ENCODE measurements at regions not wholly inside any gene's neighbourhood (a gene's known extent, or its start where the extent isn't known, plus 50 kb on each side); places are given as distances from the start of the nearest gene placed in this dataset.

GRCh38 chr5:5671823-5672222 is 249.3 kb downstream of the ICE1 start:
- DNase-seq: no peak

GRCh38 chr5:5667136-5667554 is 244.7 kb downstream of the ICE1 start:
- DNase-seq: no peak

GRCh38 chr5:5666369-5666768 is 243.9 kb downstream of the ICE1 start:
- no peak for DNase-seq

- no peak for DNase-seq
These were observed 243.5 kb downstream of the ICE1 start for GRCh38 chr5:5666076-5666365.

- no peak for DNase-seq
These were observed 243.0 kb downstream of the ICE1 start for GRCh38 chr5:5665225-5666075.

GRCh38 chr5:5658889-5659465 is 236.5 kb downstream of the ICE1 start:
- DNase-seq: no peak

- peak; percentile 49 for DNase-seq
These were observed 235.7 kb downstream of the ICE1 start for GRCh38 chr5:5658226-5658625.

GRCh38 chr5:5652181-5652580 is 229.7 kb downstream of the ICE1 start:
- DNase-seq: no peak

GRCh38 chr5:5650949-5651348 is 228.5 kb downstream of the ICE1 start:
- no peak for DNase-seq

- DNase-seq: no peak
These were observed 227.8 kb downstream of the ICE1 start for GRCh38 chr5:5650242-5650641.

GRCh38 chr5:5649641-5650040 is 227.2 kb downstream of the ICE1 start:
- DNase-seq: no peak

GRCh38 chr5:5648694-5649093 is 226.2 kb downstream of the ICE1 start:
- DNase-seq: no peak

GRCh38 chr5:5645891-5646290 is 223.4 kb downstream of the ICE1 start:
- DNase-seq: no peak

- no peak for DNase-seq
These were observed 222.7 kb downstream of the ICE1 start for GRCh38 chr5:5645198-5645597.

GRCh38 chr5:5644249-5644648 is 221.8 kb downstream of the ICE1 start:
- no peak for DNase-seq

- DNase-seq: no peak
These were observed 221.0 kb downstream of the ICE1 start for GRCh38 chr5:5643481-5643880.

GRCh38 chr5:5638211-5638610 is 215.7 kb downstream of the ICE1 start:
- no peak for DNase-seq

GRCh38 chr5:5637173-5637572 is 214.7 kb downstream of the ICE1 start:
- DNase-seq: no peak

GRCh38 chr5:5634817-5635216 is 212.3 kb downstream of the ICE1 start:
- DNase-seq: no peak

- no peak for DNase-seq
These were observed 211.1 kb downstream of the ICE1 start for GRCh38 chr5:5633579-5633978.

GRCh38 chr5:5632678-5633077 is 210.2 kb downstream of the ICE1 start:
- no peak for DNase-seq

GRCh38 chr5:5629607-5629978 is 207.1 kb downstream of the ICE1 start:
- no peak for DNase-seq

- no peak for DNase-seq
These were observed 206.6 kb downstream of the ICE1 start for GRCh38 chr5:5628866-5629606.

- DNase-seq: no peak
These were observed 203.9 kb downstream of the ICE1 start for GRCh38 chr5:5626412-5626811.
